HG03064 (cell line): ENCODE measurements at regions not wholly inside any gene's neighbourhood (a gene's known extent, or its start where the extent isn't known, plus 50 kb on each side); places are given as distances from the start of the nearest gene placed in this dataset.

Experiments
- ATAC-seq: cut with Tn5 transposase; IDR thresholded peaks from one replicate; pipeline ENCODE4 v1.9.1; 2021; ENCODE audit warnings: low read depth; ENCODE audit not compliant: unreplicated experiment

- no peak for ATAC-seq
Measured at GRCh38 chr12:105936496-105936895, 202.3 kb downstream of the NUAK1 start.

GRCh38 chr12:105937009-105937408 lies 201.7 kb downstream of the NUAK1 start:
- ATAC-seq = no peak

GRCh38 chr12:105939181-105939721 lies 199.5 kb downstream of the NUAK1 start:
- no peak for ATAC-seq

GRCh38 chr12:105942281-105942680 lies 196.5 kb downstream of the NUAK1 start:
- no peak for ATAC-seq

- no peak for ATAC-seq
Measured at GRCh38 chr12:105943525-105943924, 195.2 kb downstream of the NUAK1 start.

GRCh38 chr12:105944628-105945027 lies 194.1 kb downstream of the NUAK1 start:
- ATAC-seq = no peak

- no peak for ATAC-seq
Measured at GRCh38 chr12:105945880-105946279, 192.9 kb downstream of the NUAK1 start.

- no peak for ATAC-seq
Measured at GRCh38 chr12:105946493-105946901, 192.3 kb downstream of the NUAK1 start.

GRCh38 chr12:105947906-105948305 lies 190.8 kb downstream of the NUAK1 start:
- ATAC-seq = no peak

- no peak for ATAC-seq
Measured at GRCh38 chr12:105948331-105948730, 190.4 kb downstream of the NUAK1 start.

- no peak for ATAC-seq
Measured at GRCh38 chr12:105949391-105949790, 189.4 kb downstream of the NUAK1 start.

- no peak for ATAC-seq
Measured at GRCh38 chr12:105951732-105952131, 187.0 kb downstream of the NUAK1 start.

- no peak for ATAC-seq
Measured at GRCh38 chr12:105954951-105955931, 183.5 kb downstream of the NUAK1 start.

- ATAC-seq = no peak
Measured at GRCh38 chr12:105955976-105956375, 182.8 kb downstream of the NUAK1 start.

- no peak for ATAC-seq
Measured at GRCh38 chr12:105956662-105957457, 181.9 kb downstream of the NUAK1 start.

GRCh38 chr12:105960319-105961083 lies 178.3 kb downstream of the NUAK1 start:
- no peak for ATAC-seq

GRCh38 chr12:105961821-105962671 lies 176.7 kb downstream of the NUAK1 start:
- ATAC-seq = no peak

GRCh38 chr12:105967038-105967776 lies 171.5 kb downstream of the NUAK1 start:
- ATAC-seq = no peak

GRCh38 chr12:105968025-105968424 lies 170.7 kb downstream of the NUAK1 start:
- ATAC-seq = no peak
